GM23338 (cell line): ENCODE measurements at regions not wholly inside any gene's neighbourhood (a gene's known extent, or its start where the extent isn't known, plus 50 kb on each side); places are given as distances from the start of the nearest gene placed in this dataset.

Experiments used
- ATAC-seq: fragments of 200-7000 bp; cut with Tn5 transposase; 3 replicates; pipeline ENCODE4 v1.9.1; 2020
- DNase-seq: peaks from one replicate; pipeline ENCODE4 v3.0.0-alpha.2; 2015; ENCODE audit warnings: low spot score
- H2AFZ ChIP-seq: fragments of 200-600 bp; sonication (generic); 2 replicates; pipeline ENCODE4 v1.8.0; 2016; ENCODE audit warnings: antibody characterized with exemption, mild to moderate bottlenecking, moderate library complexity
- H3F3A ChIP-seq: fragments of 200-600 bp; sonication (generic); replicated peaks from 2 replicates; pipeline ENCODE4 v1.8.0; 2017; ENCODE audit warnings: antibody characterized with exemption, mixed run types, low read depth
- H3K27ac ChIP-seq: fragments of 200-600 bp; sonication (generic); 2 replicates; pipeline ENCODE4 v1.6.1; 2016; ENCODE audit warnings: low read depth
- H3K27me3 ChIP-seq: fragments of 200-600 bp; sonication (generic); 2 replicates; pipeline ENCODE4 v1.8.0; 2016; ENCODE audit warnings: mild to moderate bottlenecking, mixed run types, moderate library complexity; ENCODE audit not compliant: insufficient read depth
- H3K36me3 ChIP-seq: fragments of 200-600 bp; sonication (generic); 2 replicates; pipeline ENCODE4 v1.8.0; 2016; ENCODE audit warnings: mild to moderate bottlenecking; ENCODE audit not compliant: insufficient read depth
- H3K4me1 ChIP-seq: fragments of 200-600 bp; sonication (generic); 2 replicates; pipeline ENCODE4 v1.8.0; 2016; ENCODE audit warnings: mild to moderate bottlenecking, moderate library complexity; ENCODE audit not compliant: insufficient read depth
- H3K4me2 ChIP-seq: fragments of 200-600 bp; sonication (generic); 2 replicates; pipeline ENCODE4 v1.7.1; 2017; ENCODE audit warnings: mixed run types
- H3K4me3 ChIP-seq: fragments of 200-600 bp; sonication (generic); 2 replicates; pipeline ENCODE4 v1.6.1; 2016; ENCODE audit warnings: mixed run types
- H3K79me2 ChIP-seq: fragments of 200-600 bp; sonication (generic); replicated peaks from 2 replicates; pipeline ENCODE4 v1.8.0; 2017; ENCODE audit warnings: mild to moderate bottlenecking; ENCODE audit not compliant: insufficient read depth
- H3K9me2 ChIP-seq: fragments of 200-600 bp; sonication (generic); 2 replicates; pipeline ENCODE4 v1.8.0; 2017; ENCODE audit not compliant: insufficient read depth
- H4K20me1 ChIP-seq: fragments of 200-600 bp; sonication (generic); replicated peaks from 2 replicates; pipeline ENCODE4 v1.8.0; 2017; ENCODE audit warnings: mild to moderate bottlenecking; ENCODE audit not compliant: insufficient read depth
- H3K27ac Mint-ChIP-seq: 2 replicates; pipeline ENCODE4 v1.8.0; 2020; ENCODE audit warnings: inconsistent platforms, mild to moderate bottlenecking, moderate library complexity, mixed read lengths
- H3K27me3 Mint-ChIP-seq: 3 replicates; pipeline ENCODE4 v1.8.0; 2022; ENCODE audit warnings: low read depth, mild to moderate bottlenecking, moderate library complexity, mixed read lengths, inconsistent platforms; ENCODE audit not compliant: insufficient read depth, poor library complexity
- H3K36me3 Mint-ChIP-seq: 3 replicates; pipeline ENCODE4 v1.8.0; 2021; ENCODE audit warnings: low read depth, mild to moderate bottlenecking, inconsistent platforms, moderate library complexity, mixed read lengths
- H3K4me1 Mint-ChIP-seq: 3 replicates; pipeline ENCODE4 v1.8.0; 2020; ENCODE audit warnings: mild to moderate bottlenecking, inconsistent platforms, mixed read lengths
- H3K4me3 Mint-ChIP-seq: 3 replicates; pipeline ENCODE4 v1.8.0; 2021; ENCODE audit warnings: moderate library complexity, mild to moderate bottlenecking, inconsistent platforms, mixed read lengths
- H3K9me3 Mint-ChIP-seq: 3 replicates; pipeline ENCODE4 v1.8.0; 2020; ENCODE audit warnings: moderate library complexity, mild to moderate bottlenecking, inconsistent platforms, mixed read lengths
- CREB1 ChIP-seq: fragments of 250-450 bp; sonication (Bioruptor Pico); IDR thresholded peaks from 2 replicates; pipeline ENCODE4 v1.5.0; 2020; ENCODE audit warnings: low read depth, mild to moderate bottlenecking, moderate library complexity
- CTCF ChIP-seq, 2 experiments: fragments of 200-600 bp in 1 of 2; sonication (generic) in 1 of 2; conservative IDR thresholded peaks; 2 replicates each; pipeline versions ENCODE4 v1.5.1 to v1.6.1; 2016 to 2017; ENCODE audit warnings: antibody characterized with exemption in 2 of 2, low read depth in 2 of 2, mild to moderate bottlenecking in 2 of 2, moderate library complexity in 1 of 2
- EZH2phosphoT487 ChIP-seq: fragments of 200-600 bp; sonication (generic); IDR thresholded peaks from one replicate; pipeline ENCODE4 v1.8.1; 2018; ENCODE audit warnings: antibody characterized with exemption; ENCODE audit not compliant: unreplicated experiment
- JUNB ChIP-seq: IDR thresholded peaks from one replicate; pipeline ENCODE4 v1.6.1; 2016; ENCODE audit warnings: antibody characterized with exemption; ENCODE audit not compliant: unreplicated experiment
- NANOG ChIP-seq: IDR thresholded peaks from 2 replicates; pipeline ENCODE4 v1.6.1; 2016; ENCODE audit warnings: antibody characterized with exemption, borderline replicate concordance
- POLR2AphosphoS5 ChIP-seq: IDR thresholded peaks from 2 replicates; pipeline ENCODE4 v1.6.1; 2016; ENCODE audit warnings: antibody characterized with exemption, low read depth
- ZNF114 ChIP-seq: fragments of 250-450 bp; sonication (Bioruptor Pico); IDR thresholded peaks from 2 replicates; pipeline ENCODE4 v1.5.0; 2020; ENCODE audit warnings: mild to moderate bottlenecking, moderate library complexity
- TF ChIP-seq, protein P1 (sequence below): fragments of 250-450 bp; sonication (Bioruptor Pico); IDR thresholded peaks from 2 replicates; pipeline ENCODE4 v1.5.0; 2020; ENCODE audit warnings: mild to moderate bottlenecking, moderate library complexity

DNA sequence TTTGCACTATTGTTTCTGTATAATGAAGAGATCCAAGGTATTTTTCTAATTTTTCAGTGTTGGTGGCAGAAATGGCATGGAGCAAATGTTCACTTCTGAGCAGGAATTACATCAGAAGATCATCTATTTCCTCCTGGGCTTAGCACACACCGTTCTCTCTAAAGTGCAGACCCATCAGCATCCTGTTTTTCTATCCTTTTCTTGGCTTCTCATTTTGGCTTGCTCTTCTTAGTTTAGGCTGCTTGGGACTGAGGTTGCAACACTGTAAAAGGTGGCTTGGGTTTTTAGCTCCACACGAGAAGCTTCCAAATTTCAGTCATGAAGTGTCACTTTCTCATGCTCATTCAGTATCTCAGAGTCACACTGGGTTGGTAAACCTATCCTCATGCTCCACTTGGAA, 79.9 kb upstream of the SMIM30 start:
- Mint-ChIP-seq H3K27me3 (no peaks in the 10 kb centered on the region), H3K9me3 (no peaks in the 10 kb centered on the region), H3K4me3 (no peak overlapping the region), H3K27ac (no peak overlapping the region), H3K4me1 (no peaks in the 10 kb centered on the region), H3K36me3 (no peaks in the 10 kb centered on the region)
- no peak for ATAC-seq
- Histone ChIP-seq H3K36me3 (no peaks in the 10 kb centered on the region), H3K4me1 (no peaks in the 10 kb centered on the region), H3K79me2 (no peaks in the 10 kb centered on the region), H3K9me2 (no peaks in the 10 kb centered on the region), H3K27ac (no peak overlapping the region), H3K4me3 (no peak overlapping the region), H3K4me2 (no peak overlapping the region), H3K27me3 (no peaks in the 10 kb centered on the region), H2AFZ (no peak overlapping the region), H3F3A (no peaks in the 10 kb centered on the region), H4K20me1 (no peaks in the 10 kb centered on the region)
- no peak for DNase-seq
- TF ChIP-seq EZH2phosphoT487, result no peak

- no peak overlapping the region for H3K4me2 ChIP-seq
- TF ChIP-seq CTCF (conservative IDR thresholded peaks at IDR 0.05; ENCODE audit: low read depth in 2 of 2) (no peak), POLR2AphosphoS5 (no peak), NANOG (no peak)
- no peaks in the 10 kb centered on the region for H3K9me2 ChIP-seq
- H3F3A ChIP-seq, result no peaks in the 10 kb centered on the region
- Mint-ChIP-seq H3K27me3 (no peaks in the 10 kb centered on the region), H3K27ac (no peak overlapping the region), H3K36me3 (no peaks in the 10 kb centered on the region), H3K4me1 (no peaks in the 10 kb centered on the region), H3K4me3 (no peak overlapping the region), H3K9me3 (no peaks in the 10 kb centered on the region)
- no peaks in the 10 kb centered on the region for H3K4me1 ChIP-seq
- no peaks in the 10 kb centered on the region for H3K36me3 ChIP-seq
- H2AFZ ChIP-seq, result no peak overlapping the region
- H3K79me2 ChIP-seq, result no peaks in the 10 kb centered on the region
- no peak overlapping the region for H3K4me3 ChIP-seq
- DNase-seq, result no peak
- H3K27ac ChIP-seq, result no peak overlapping the region
- no peaks in the 10 kb centered on the region for H3K27me3 ChIP-seq
- ATAC-seq, result no peak
- H4K20me1 ChIP-seq, result no peaks in the 10 kb centered on the region
Observed at GRCh38 chr7:113197274-113197673, 78.9 kb upstream of the SMIM30 start.

DNA sequence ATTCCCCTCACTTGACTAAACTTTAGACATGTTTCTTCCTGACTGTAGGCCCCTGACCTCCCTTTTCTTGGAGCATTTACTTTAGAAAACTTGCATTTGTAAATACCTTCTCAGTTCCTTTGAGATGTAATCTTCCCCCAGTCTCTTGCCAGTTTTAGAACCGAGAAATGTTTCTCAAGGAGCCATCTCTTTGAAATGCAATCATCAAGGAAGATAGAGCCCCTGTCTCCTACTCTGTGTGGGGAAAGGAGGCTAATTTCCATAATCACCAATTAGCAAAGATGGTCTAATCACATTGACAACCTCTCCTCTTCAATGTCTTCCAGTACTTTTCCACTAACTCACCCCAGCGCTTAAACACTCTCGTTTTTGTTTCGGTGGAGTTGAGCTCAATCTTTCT, 70.0 kb upstream of the SMIM30 start:
- no peaks in the 10 kb centered on the region for H3K36me3 ChIP-seq
- H2AFZ ChIP-seq, result no peak overlapping the region
- H3K4me3 ChIP-seq, result no peak overlapping the region
- ATAC-seq, result peak; percentile 60; the same call in 2 of the 3 replicates
- H3K27ac ChIP-seq, result no peak overlapping the region
- Mint-ChIP-seq H3K27ac (no peak overlapping the region), H3K4me1 (peaks cover 8% of the 10 kb centered on the region), H3K9me3 (no peaks in the 10 kb centered on the region), H3K4me3 (no peak overlapping the region), H3K27me3 (peaks cover 6% of the 10 kb centered on the region), H3K36me3 (no peaks in the 10 kb centered on the region)
- DNase-seq, result peak; percentile 53
- no peaks in the 10 kb centered on the region for H4K20me1 ChIP-seq
- H3K27me3 ChIP-seq, result peaks cover 68% of the 10 kb centered on the region
- no peak for TF ChIP-seq CREB1 (CRISPR knock-in tag)
- TF ChIP-seq ZNF114 (CRISPR knock-in tag), result no peak
- no peak for TF ChIP-seq JUNB
- TF ChIP-seq NANOG, result no peak
- TF ChIP-seq, protein P1, sequence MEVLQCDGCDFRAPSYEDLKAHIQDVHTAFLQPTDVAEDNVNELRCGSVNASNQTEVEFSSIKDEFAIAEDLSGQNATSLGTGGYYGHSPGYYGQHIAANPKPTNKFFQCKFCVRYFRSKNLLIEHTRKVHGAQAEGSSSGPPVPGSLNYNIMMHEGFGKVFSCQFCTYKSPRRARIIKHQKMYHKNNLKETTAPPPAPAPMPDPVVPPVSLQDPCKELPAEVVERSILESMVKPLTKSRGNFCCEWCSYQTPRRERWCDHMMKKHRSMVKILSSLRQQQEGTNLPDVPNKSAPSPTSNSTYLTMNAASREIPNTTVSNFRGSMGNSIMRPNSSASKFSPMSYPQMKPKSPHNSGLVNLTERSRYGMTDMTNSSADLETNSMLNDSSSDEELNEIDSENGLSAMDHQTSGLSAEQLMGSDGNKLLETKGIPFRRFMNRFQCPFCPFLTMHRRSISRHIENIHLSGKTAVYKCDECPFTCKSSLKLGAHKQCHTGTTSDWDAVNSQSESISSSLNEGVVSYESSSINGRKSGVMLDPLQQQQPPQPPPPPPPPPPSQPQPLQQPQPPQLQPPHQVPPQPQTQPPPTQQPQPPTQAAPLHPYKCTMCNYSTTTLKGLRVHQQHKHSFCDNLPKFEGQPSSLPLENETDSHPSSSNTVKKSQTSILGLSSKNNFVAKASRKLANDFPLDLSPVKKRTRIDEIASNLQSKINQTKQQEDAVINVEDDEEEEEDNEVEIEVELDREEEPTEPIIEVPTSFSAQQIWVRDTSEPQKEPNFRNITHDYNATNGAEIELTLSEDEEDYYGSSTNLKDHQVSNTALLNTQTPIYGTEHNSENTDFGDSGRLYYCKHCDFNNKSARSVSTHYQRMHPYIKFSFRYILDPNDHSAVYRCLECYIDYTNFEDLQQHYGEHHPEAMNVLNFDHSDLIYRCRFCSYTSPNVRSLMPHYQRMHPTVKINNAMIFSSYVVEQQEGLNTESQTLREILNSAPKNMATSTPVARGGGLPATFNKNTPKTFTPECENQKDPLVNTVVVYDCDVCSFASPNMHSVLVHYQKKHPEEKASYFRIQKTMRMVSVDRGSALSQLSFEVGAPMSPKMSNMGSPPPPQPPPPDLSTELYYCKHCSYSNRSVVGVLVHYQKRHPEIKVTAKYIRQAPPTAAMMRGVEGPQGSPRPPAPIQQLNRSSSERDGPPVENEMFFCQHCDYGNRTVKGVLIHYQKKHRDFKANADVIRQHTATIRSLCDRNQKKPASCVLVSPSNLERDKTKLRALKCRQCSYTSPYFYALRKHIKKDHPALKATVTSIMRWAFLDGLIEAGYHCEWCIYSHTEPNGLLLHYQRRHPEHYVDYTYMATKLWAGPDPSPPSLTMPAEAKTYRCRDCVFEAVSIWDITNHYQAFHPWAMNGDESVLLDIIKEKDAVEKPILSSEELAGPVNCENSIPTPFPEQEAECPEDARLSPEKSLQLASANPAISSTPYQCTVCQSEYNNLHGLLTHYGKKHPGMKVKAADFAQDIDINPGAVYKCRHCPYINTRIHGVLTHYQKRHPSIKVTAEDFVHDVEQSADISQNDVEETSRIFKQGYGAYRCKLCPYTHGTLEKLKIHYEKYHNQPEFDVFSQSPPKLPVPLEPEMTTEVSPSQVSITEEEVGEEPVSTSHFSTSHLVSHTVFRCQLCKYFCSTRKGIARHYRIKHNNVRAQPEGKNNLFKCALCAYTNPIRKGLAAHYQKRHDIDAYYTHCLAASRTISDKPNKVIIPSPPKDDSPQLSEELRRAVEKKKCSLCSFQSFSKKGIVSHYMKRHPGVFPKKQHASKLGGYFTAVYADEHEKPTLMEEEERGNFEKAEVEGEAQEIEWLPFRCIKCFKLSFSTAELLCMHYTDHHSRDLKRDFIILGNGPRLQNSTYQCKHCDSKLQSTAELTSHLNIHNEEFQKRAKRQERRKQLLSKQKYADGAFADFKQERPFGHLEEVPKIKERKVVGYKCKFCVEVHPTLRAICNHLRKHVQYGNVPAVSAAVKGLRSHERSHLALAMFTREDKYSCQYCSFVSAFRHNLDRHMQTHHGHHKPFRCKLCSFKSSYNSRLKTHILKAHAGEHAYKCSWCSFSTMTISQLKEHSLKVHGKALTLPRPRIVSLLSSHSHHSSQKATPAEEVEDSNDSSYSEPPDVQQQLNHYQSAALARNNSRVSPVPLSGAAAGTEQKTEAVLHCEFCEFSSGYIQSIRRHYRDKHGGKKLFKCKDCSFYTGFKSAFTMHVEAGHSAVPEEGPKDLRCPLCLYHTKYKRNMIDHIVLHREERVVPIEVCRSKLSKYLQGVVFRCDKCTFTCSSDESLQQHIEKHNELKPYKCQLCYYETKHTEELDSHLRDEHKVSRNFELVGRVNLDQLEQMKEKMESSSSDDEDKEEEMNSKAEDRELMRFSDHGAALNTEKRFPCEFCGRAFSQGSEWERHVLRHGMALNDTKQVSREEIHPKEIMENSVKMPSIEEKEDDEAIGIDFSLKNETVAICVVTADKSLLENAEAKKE, result no peak
- H3F3A ChIP-seq, result no peaks in the 10 kb centered on the region
- H3K79me2 ChIP-seq, result no peaks in the 10 kb centered on the region
- H3K9me2 ChIP-seq, result no peaks in the 10 kb centered on the region
- no peaks in the 10 kb centered on the region for H3K4me1 ChIP-seq
- peak overlapping the region; percentile 37; the same call in 1 of the 2 replicates for H3K4me2 ChIP-seq
